HL-60 (cell line): ENCODE measurements at regions not wholly inside any gene's neighbourhood (a gene's known extent, or its start where the extent isn't known, plus 50 kb on each side); places are given as distances from the start of the nearest gene placed in this dataset.

Source experiments
- DNase-seq, 2 experiments: peaks; one replicate each; pipeline ENCODE4 v3.0.0-alpha.2; 2010 to 2020; ENCODE audit warnings: low read depth in 1 of 2, low spot score in 1 of 2
- H3K27ac ChIP-seq: fragments of 250-450 bp; sonication (Bioruptor Pico); replicated peaks from 2 replicates; pipeline ENCODE4 v1.5.1; 2020; ENCODE audit warnings: mild to moderate bottlenecking, moderate library complexity
- H3K27me3 ChIP-seq: fragments of 250-450 bp; sonication (Bioruptor Pico); 2 replicates; pipeline ENCODE4 v1.5.1; 2021; ENCODE audit warnings: mild to moderate bottlenecking, moderate library complexity; ENCODE audit not compliant: insufficient read depth, poor library complexity, severe bottlenecking
- H3K4me3 ChIP-seq: replicated peaks from 2 replicates; pipeline ENCODE4 v1.5.1; 2011; ENCODE audit warnings: mild to moderate bottlenecking, control low read depth, low read length; ENCODE audit not compliant: insufficient read depth
- GABPA ChIP-seq: IDR thresholded peaks from 2 replicates; pipeline ENCODE4 v1.6.1; 2012; ENCODE audit warnings: low read depth
- POLR2AphosphoS5 ChIP-seq: IDR thresholded peaks from 2 replicates; pipeline ENCODE4 v1.6.1; 2012; ENCODE audit warnings: low read depth
- SPI1 ChIP-seq: IDR thresholded peaks from 2 replicates; pipeline ENCODE4 v1.6.1; 2012; ENCODE audit warnings: low read depth, mild to moderate bottlenecking, borderline replicate concordance
- TF ChIP-seq, protein P1 (sequence below): IDR thresholded peaks from one replicate; pipeline ENCODE4 v1.5.1; 2011; ENCODE audit warnings: low read length, control low read depth, inconsistent platforms; ENCODE audit not compliant: insufficient read depth
- TF ChIP-seq, protein P2 (sequence below): IDR thresholded peaks from 2 replicates; pipeline ENCODE4 v1.6.1; 2012; ENCODE audit warnings: low read depth; ENCODE audit not compliant: insufficient replicate concordance

DNA sequence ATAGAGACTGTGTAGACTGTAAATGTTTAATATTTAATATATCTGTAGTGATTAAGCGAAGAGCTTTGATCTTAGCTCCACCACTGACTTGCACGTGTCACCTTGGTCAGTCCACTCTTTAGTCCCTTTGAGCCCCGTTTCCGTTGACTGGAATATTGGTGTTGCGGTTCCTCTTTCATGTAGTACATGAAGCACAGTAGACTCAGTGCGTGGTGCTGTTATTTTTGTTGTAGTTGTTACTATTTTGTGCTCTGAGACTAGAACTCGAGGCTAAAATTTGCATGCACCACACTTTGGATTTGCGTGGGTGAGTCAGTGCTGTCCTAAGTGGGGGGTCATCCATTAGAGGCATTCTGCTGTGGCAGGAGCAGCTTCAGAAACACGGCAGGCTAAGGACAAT is 291.4 kb downstream of the QKI start:
- no peak overlapping the region for H3K4me3 ChIP-seq
- no peak overlapping the region for H3K27ac ChIP-seq
- no peaks in the 10 kb centered on the region for H3K27me3 ChIP-seq
- DNase-seq, result no peak
- TF ChIP-seq SPI1 (no peak), POLR2AphosphoS5 (no peak), GABPA (no peak)
- TF ChIP-seq, protein P1, sequence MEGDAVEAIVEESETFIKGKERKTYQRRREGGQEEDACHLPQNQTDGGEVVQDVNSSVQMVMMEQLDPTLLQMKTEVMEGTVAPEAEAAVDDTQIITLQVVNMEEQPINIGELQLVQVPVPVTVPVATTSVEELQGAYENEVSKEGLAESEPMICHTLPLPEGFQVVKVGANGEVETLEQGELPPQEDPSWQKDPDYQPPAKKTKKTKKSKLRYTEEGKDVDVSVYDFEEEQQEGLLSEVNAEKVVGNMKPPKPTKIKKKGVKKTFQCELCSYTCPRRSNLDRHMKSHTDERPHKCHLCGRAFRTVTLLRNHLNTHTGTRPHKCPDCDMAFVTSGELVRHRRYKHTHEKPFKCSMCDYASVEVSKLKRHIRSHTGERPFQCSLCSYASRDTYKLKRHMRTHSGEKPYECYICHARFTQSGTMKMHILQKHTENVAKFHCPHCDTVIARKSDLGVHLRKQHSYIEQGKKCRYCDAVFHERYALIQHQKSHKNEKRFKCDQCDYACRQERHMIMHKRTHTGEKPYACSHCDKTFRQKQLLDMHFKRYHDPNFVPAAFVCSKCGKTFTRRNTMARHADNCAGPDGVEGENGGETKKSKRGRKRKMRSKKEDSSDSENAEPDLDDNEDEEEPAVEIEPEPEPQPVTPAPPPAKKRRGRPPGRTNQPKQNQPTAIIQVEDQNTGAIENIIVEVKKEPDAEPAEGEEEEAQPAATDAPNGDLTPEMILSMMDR, result no peak
- TF ChIP-seq, protein P2, sequence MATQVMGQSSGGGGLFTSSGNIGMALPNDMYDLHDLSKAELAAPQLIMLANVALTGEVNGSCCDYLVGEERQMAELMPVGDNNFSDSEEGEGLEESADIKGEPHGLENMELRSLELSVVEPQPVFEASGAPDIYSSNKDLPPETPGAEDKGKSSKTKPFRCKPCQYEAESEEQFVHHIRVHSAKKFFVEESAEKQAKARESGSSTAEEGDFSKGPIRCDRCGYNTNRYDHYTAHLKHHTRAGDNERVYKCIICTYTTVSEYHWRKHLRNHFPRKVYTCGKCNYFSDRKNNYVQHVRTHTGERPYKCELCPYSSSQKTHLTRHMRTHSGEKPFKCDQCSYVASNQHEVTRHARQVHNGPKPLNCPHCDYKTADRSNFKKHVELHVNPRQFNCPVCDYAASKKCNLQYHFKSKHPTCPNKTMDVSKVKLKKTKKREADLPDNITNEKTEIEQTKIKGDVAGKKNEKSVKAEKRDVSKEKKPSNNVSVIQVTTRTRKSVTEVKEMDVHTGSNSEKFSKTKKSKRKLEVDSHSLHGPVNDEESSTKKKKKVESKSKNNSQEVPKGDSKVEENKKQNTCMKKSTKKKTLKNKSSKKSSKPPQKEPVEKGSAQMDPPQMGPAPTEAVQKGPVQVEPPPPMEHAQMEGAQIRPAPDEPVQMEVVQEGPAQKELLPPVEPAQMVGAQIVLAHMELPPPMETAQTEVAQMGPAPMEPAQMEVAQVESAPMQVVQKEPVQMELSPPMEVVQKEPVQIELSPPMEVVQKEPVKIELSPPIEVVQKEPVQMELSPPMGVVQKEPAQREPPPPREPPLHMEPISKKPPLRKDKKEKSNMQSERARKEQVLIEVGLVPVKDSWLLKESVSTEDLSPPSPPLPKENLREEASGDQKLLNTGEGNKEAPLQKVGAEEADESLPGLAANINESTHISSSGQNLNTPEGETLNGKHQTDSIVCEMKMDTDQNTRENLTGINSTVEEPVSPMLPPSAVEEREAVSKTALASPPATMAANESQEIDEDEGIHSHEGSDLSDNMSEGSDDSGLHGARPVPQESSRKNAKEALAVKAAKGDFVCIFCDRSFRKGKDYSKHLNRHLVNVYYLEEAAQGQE, result no peak

DNA sequence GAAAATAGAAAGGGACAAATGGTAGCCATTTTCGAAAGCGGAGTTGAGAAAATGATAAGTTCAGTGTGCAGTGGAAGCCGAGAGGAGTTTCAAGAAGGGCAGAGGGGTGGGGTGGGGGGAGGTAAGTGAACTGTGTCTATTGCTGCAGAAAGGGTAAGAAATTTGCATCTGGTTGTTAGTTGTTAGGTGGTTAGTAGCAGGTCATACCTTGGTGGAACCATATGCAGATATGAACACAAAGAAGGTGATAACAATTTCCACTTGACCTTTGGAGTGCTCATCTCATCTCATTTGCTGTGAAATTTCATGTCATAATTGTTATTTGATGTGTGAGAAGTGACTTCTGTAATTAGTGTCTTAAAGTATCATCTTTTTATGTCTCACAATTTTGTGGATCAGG is 288.2 kb downstream of the QKI start:
- H3K27me3 ChIP-seq, result no peaks in the 10 kb centered on the region
- H3K27ac ChIP-seq, result no peak overlapping the region
- DNase-seq, result no peak
- TF ChIP-seq, protein P1, result no peak
- TF ChIP-seq SPI1, result no peak
- TF ChIP-seq POLR2AphosphoS5, result no peak
- no peak overlapping the region for H3K4me3 ChIP-seq

DNA sequence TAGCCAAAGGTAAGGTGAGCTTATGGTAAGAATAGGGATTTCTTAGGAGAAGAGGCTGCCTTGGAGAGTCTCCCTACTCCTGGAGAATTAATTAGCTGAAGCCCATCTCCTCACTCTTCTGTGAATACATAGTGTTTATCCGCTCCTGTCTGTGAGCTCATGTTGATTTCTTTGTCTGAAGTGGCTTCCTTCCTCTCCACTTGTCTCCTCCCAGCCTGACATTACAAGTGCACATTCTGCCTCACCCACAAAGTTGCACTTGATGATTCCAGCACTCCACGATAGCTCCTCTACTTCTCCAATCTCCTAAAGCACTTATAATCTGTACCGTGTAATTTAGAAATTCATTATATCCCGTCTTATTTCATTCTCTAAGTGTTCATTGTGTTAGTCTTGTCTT is 287.2 kb downstream of the QKI start:
- TF ChIP-seq GABPA, result no peak
- TF ChIP-seq SPI1, result no peak
- TF ChIP-seq, protein P1, result no peak
- TF ChIP-seq, protein P2, result no peak
- TF ChIP-seq POLR2AphosphoS5, result no peak
- Histone ChIP-seq H3K27me3 (no peaks in the 10 kb centered on the region), H3K27ac (no peak overlapping the region), H3K4me3 (no peak overlapping the region)
- no peak for DNase-seq

DNA sequence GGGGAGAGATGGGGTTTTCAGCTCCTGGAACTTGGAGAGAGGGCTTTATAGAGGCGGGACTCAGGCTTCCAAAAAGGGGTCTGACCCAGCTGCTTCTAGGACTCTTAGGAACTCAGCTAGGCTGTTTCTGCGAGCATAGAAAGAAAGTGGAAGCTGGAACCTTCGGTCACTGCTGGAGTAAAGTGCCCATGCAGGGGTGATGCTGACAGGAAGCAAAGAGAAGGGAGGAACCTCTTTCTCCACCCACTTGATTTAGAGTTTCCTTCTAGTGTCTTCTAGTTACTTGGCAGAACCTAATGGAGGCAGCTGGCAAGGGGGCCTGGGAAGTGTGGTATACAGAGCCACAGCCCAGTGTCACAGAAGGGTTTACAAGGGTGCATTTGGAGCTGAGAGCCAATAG is 283.6 kb downstream of the QKI start:
- no peaks in the 10 kb centered on the region for H3K27me3 ChIP-seq
- DNase-seq, result peak in 1 of 2 experiments; percentile 18
- TF ChIP-seq GABPA, result no peak
- TF ChIP-seq, protein P2, result no peak
- no peak for TF ChIP-seq POLR2AphosphoS5
- TF ChIP-seq, protein P1, result no peak
- TF ChIP-seq SPI1, result no peak; the same call in 1 of the 2 replicates
- no peak overlapping the region for H3K4me3 ChIP-seq
- H3K27ac ChIP-seq, result no peak overlapping the region
